ENCODE measurements at regions not wholly inside any gene's neighbourhood (a gene's known extent, or its start where the extent isn't known, plus 50 kb on each side); places are given as distances from the start of the nearest gene placed in this dataset.

DNA sequence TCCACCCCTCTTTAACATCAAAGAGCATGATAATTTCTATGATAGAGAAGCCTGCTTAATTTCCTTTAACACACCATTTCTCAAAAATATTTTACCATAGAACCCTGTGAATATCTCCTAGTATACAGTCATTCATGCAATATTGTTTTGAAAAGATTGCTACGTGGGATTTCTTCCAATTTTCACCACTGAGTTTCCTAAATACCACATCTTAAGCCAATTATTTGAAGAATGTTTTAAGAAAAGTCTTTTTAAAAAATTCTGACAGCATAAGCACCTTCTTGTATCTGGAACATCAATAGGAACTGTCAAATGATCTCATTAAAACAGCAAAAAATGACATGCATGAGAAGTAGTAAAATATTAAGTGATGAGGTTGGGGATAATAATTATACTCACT lies 1126.7 kb downstream of the TUSC7 start (continued):
- TF ChIP-seq, protein P1, sequence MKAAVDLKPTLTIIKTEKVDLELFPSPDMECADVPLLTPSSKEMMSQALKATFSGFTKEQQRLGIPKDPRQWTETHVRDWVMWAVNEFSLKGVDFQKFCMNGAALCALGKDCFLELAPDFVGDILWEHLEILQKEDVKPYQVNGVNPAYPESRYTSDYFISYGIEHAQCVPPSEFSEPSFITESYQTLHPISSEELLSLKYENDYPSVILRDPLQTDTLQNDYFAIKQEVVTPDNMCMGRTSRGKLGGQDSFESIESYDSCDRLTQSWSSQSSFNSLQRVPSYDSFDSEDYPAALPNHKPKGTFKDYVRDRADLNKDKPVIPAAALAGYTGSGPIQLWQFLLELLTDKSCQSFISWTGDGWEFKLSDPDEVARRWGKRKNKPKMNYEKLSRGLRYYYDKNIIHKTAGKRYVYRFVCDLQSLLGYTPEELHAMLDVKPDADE (IDR thresholded peaks at IDR 0.05): no peak
- TF ChIP-seq ZNF114 (CRISPR knock-in tag; IDR thresholded peaks at IDR 0.05): no peak

DNA sequence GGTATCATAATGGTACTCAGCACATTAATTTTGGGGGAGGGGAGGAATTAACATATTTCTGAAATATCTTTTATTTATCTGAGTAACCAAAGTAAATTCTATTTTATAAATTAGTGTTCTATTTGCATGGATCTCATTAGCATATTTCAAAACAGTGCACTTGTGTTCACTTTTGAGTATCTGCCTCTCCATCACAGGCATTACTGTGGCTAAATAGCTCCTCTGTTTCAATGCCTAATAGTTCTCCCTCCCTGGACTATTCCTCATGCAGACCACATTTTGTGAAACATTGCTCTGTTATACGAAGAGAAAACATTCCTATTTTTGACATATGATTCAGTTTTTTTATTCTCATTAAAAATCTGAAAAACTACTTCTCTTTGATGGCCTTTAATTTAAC lies 1127.8 kb downstream of the TUSC7 start:
- Histone ChIP-seq H3K4me3 (no peak overlapping the region), H2AFZ (no peak overlapping the region), H3K27me3 (ENCODE audit: insufficient read depth) (no peaks in the 10 kb centered on the region), H3K4me2 (no peak overlapping the region), H3K36me3 (ENCODE audit: insufficient read depth) (no peaks in the 10 kb centered on the region), H3K4me1 (ENCODE audit: insufficient read depth) (no peaks in the 10 kb centered on the region), H3K79me2 (replicated peaks; ENCODE audit: insufficient read depth) (no peaks in the 10 kb centered on the region), H3K9me2 (ENCODE audit: insufficient read depth) (no peaks in the 10 kb centered on the region), H3F3A (replicated peaks; ENCODE audit: low read depth) (no peaks in the 10 kb centered on the region), H3K27ac (ENCODE audit: low read depth) (no peak overlapping the region), H4K20me1 (replicated peaks; ENCODE audit: insufficient read depth) (no peaks in the 10 kb centered on the region)
- no peak for TF ChIP-seq POLR2AphosphoS5 (IDR thresholded peaks at IDR 0.05; ENCODE audit: low read depth)
- TF ChIP-seq, protein P2, sequence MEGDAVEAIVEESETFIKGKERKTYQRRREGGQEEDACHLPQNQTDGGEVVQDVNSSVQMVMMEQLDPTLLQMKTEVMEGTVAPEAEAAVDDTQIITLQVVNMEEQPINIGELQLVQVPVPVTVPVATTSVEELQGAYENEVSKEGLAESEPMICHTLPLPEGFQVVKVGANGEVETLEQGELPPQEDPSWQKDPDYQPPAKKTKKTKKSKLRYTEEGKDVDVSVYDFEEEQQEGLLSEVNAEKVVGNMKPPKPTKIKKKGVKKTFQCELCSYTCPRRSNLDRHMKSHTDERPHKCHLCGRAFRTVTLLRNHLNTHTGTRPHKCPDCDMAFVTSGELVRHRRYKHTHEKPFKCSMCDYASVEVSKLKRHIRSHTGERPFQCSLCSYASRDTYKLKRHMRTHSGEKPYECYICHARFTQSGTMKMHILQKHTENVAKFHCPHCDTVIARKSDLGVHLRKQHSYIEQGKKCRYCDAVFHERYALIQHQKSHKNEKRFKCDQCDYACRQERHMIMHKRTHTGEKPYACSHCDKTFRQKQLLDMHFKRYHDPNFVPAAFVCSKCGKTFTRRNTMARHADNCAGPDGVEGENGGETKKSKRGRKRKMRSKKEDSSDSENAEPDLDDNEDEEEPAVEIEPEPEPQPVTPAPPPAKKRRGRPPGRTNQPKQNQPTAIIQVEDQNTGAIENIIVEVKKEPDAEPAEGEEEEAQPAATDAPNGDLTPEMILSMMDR (conservative IDR thresholded peaks at IDR 0.05; ENCODE audit: low read depth in 2 of 2): no peak
- TF ChIP-seq CREB1 (CRISPR knock-in tag; IDR thresholded peaks at IDR 0.05; ENCODE audit: low read depth): no peak
- no peak for TF ChIP-seq NANOG (IDR thresholded peaks at IDR 0.05; ENCODE audit: borderline replicate concordance)
- TF ChIP-seq STAT1 (IDR thresholded peaks at IDR 0.05; ENCODE audit: unreplicated experiment): no peak
- no peak for TF ChIP-seq ZNF114 (CRISPR knock-in tag; IDR thresholded peaks at IDR 0.05)
- H3K4me1 Mint-ChIP-seq: peaks cover 4% of the 10 kb centered on the region; the same call in 2 of the 3 replicates
- no peak for ATAC-seq
- H3K4me3 Mint-ChIP-seq: no peak overlapping the region
- H3K36me3 Mint-ChIP-seq (ENCODE audit: low read depth): no peaks in the 10 kb centered on the region
- DNase-seq (ENCODE audit: low spot score): no peak
- no peaks in the 10 kb centered on the region for H3K27me3 Mint-ChIP-seq (ENCODE audit: insufficient read depth, low read depth, poor library complexity)
- H3K9me3 Mint-ChIP-seq: no peaks in the 10 kb centered on the region
- H3K27ac Mint-ChIP-seq: no peak overlapping the region

DNA sequence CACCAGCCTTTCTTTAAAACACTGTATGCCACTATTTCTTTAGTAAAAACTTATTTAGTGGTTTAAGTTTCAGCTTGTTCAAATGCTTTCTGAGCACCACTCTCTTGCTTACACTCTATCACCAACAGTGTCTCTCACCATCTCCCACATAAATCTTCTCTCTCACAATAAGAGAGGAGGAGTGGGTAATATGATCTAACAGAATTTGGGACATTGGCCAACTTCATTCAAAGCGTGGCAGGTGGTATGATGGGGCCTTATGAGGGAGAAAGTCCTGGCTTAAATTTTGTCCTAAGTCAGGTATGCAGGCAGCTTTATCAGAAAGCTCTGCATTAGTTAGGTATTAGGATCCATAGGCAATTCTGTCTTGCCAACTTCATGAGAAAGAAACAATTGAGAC lies 1132.5 kb downstream of the TUSC7 start:
- no peaks in the 10 kb centered on the region for H3K4me1 ChIP-seq (ENCODE audit: insufficient read depth)
- H3K27me3 ChIP-seq (ENCODE audit: insufficient read depth): no peaks in the 10 kb centered on the region
- Mint-ChIP-seq H3K4me1 (no peaks in the 10 kb centered on the region), H3K27me3 (ENCODE audit: insufficient read depth, low read depth, poor library complexity) (no peaks in the 10 kb centered on the region), H3K4me3 (no peak overlapping the region), H3K36me3 (ENCODE audit: low read depth) (no peaks in the 10 kb centered on the region), H3K27ac (no peak overlapping the region), H3K9me3 (no peaks in the 10 kb centered on the region)
- H3K9me2 ChIP-seq (ENCODE audit: insufficient read depth): no peaks in the 10 kb centered on the region
- H3K4me3 ChIP-seq: no peak overlapping the region
- H3K36me3 ChIP-seq (ENCODE audit: insufficient read depth): no peaks in the 10 kb centered on the region
- DNase-seq (ENCODE audit: low spot score) (no peak), ATAC-seq (no peak)
- H2AFZ ChIP-seq: no peak overlapping the region
- H3F3A ChIP-seq (replicated peaks; ENCODE audit: low read depth): no peaks in the 10 kb centered on the region
- no peak overlapping the region for H3K27ac ChIP-seq (ENCODE audit: low read depth)
- H3K4me2 ChIP-seq: no peak overlapping the region
- H4K20me1 ChIP-seq (replicated peaks; ENCODE audit: insufficient read depth): no peaks in the 10 kb centered on the region
- H3K79me2 ChIP-seq (replicated peaks; ENCODE audit: insufficient read depth): no peaks in the 10 kb centered on the region
- TF ChIP-seq NANOG (IDR thresholded peaks at IDR 0.05; ENCODE audit: borderline replicate concordance) (no peak), STAT1 (IDR thresholded peaks at IDR 0.05; ENCODE audit: unreplicated experiment) (no peak), CREB1 (CRISPR knock-in tag; IDR thresholded peaks at IDR 0.05; ENCODE audit: low read depth) (no peak), EZH2phosphoT487 (IDR thresholded peaks at IDR 0.05; ENCODE audit: unreplicated experiment) (no peak), EZH2 (IDR thresholded peaks at IDR 0.05; ENCODE audit: low read depth, unreplicated experiment) (no peak), ZNF114 (CRISPR knock-in tag; IDR thresholded peaks at IDR 0.05) (no peak)
- TF ChIP-seq, protein P3, sequence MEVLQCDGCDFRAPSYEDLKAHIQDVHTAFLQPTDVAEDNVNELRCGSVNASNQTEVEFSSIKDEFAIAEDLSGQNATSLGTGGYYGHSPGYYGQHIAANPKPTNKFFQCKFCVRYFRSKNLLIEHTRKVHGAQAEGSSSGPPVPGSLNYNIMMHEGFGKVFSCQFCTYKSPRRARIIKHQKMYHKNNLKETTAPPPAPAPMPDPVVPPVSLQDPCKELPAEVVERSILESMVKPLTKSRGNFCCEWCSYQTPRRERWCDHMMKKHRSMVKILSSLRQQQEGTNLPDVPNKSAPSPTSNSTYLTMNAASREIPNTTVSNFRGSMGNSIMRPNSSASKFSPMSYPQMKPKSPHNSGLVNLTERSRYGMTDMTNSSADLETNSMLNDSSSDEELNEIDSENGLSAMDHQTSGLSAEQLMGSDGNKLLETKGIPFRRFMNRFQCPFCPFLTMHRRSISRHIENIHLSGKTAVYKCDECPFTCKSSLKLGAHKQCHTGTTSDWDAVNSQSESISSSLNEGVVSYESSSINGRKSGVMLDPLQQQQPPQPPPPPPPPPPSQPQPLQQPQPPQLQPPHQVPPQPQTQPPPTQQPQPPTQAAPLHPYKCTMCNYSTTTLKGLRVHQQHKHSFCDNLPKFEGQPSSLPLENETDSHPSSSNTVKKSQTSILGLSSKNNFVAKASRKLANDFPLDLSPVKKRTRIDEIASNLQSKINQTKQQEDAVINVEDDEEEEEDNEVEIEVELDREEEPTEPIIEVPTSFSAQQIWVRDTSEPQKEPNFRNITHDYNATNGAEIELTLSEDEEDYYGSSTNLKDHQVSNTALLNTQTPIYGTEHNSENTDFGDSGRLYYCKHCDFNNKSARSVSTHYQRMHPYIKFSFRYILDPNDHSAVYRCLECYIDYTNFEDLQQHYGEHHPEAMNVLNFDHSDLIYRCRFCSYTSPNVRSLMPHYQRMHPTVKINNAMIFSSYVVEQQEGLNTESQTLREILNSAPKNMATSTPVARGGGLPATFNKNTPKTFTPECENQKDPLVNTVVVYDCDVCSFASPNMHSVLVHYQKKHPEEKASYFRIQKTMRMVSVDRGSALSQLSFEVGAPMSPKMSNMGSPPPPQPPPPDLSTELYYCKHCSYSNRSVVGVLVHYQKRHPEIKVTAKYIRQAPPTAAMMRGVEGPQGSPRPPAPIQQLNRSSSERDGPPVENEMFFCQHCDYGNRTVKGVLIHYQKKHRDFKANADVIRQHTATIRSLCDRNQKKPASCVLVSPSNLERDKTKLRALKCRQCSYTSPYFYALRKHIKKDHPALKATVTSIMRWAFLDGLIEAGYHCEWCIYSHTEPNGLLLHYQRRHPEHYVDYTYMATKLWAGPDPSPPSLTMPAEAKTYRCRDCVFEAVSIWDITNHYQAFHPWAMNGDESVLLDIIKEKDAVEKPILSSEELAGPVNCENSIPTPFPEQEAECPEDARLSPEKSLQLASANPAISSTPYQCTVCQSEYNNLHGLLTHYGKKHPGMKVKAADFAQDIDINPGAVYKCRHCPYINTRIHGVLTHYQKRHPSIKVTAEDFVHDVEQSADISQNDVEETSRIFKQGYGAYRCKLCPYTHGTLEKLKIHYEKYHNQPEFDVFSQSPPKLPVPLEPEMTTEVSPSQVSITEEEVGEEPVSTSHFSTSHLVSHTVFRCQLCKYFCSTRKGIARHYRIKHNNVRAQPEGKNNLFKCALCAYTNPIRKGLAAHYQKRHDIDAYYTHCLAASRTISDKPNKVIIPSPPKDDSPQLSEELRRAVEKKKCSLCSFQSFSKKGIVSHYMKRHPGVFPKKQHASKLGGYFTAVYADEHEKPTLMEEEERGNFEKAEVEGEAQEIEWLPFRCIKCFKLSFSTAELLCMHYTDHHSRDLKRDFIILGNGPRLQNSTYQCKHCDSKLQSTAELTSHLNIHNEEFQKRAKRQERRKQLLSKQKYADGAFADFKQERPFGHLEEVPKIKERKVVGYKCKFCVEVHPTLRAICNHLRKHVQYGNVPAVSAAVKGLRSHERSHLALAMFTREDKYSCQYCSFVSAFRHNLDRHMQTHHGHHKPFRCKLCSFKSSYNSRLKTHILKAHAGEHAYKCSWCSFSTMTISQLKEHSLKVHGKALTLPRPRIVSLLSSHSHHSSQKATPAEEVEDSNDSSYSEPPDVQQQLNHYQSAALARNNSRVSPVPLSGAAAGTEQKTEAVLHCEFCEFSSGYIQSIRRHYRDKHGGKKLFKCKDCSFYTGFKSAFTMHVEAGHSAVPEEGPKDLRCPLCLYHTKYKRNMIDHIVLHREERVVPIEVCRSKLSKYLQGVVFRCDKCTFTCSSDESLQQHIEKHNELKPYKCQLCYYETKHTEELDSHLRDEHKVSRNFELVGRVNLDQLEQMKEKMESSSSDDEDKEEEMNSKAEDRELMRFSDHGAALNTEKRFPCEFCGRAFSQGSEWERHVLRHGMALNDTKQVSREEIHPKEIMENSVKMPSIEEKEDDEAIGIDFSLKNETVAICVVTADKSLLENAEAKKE (CRISPR knock-in tag; IDR thresholded peaks at IDR 0.05): no peak
- TF ChIP-seq, protein P1 (IDR thresholded peaks at IDR 0.05): no peak

All from GM23338 (cell line).